Naive thymus-derived CD4-positive, alpha-beta T cell (primary cell): ENCODE measurements at regions not wholly inside any gene's neighbourhood (a gene's known extent, or its start where the extent isn't known, plus 50 kb on each side); places are given as distances from the start of the nearest gene placed in this dataset.

Experiments used
- ATAC-seq: fragments of 150-1000 bp; cut with Tn5 transposase; 2 replicates; pipeline ENCODE4 v1.10.0; 2021; ENCODE audit warnings: mild to moderate bottlenecking, moderate library complexity
- CTCF ChIA-PET: fragments of 350-600 bp; sonication (Branson Sonifier 250); formaldehyde crosslinking; loops from one replicate; lab custom pipeline; 2021; ENCODE audit warnings: antibody characterized with exemption; lab: Charles Lee
- POLR2A ChIA-PET: fragments of 350-600 bp; sonication (Branson Sonifier 250); formaldehyde crosslinking; loops from one replicate; lab custom pipeline; 2021; ENCODE audit warnings: antibody characterized with exemption, inconsistent platforms; lab: Charles Lee
- DNase-seq, 9 donors: peaks; one replicate each; pipeline versions ENCODE4 v3.0.0 to v3.0.0-alpha.2; 2020 to 2022; ENCODE audit warnings: mixed read lengths in 1 of 9
- H3K27ac ChIP-seq: one replicate; pipeline ENCODE4 v1.7.0; 2013; ENCODE audit warnings: mild to moderate bottlenecking, low read depth, low read length, moderate library complexity
- H3K27me3 ChIP-seq, 2 donors: one replicate each; pipeline ENCODE4 v1.7.0; 2013; ENCODE audit warnings: low read length in 2 of 2, mild to moderate bottlenecking in 2 of 2, moderate library complexity in 2 of 2; ENCODE audit not compliant: control insufficient read depth in 2 of 2, insufficient read depth in 2 of 2
- H3K36me3 ChIP-seq, 3 experiments: 1 replicate in 2 of 3; 2 replicates in 1 of 3; pipeline ENCODE4 v1.7.0; 2013; ENCODE audit warnings: low read length in 3 of 3, mild to moderate bottlenecking in 3 of 3, moderate library complexity in 1 of 3; ENCODE audit not compliant: insufficient read depth in 3 of 3, control insufficient read depth in 2 of 3
- H3K4me1 ChIP-seq, 2 donors: one replicate each; pipeline ENCODE4 v1.7.0; 2013; ENCODE audit warnings: low read length in 2 of 2, mild to moderate bottlenecking in 2 of 2, moderate library complexity in 1 of 2; ENCODE audit not compliant: control insufficient read depth in 2 of 2, insufficient read depth in 2 of 2
- H3K4me3 ChIP-seq: 2 replicates; pipeline ENCODE4 v1.7.0; 2013; ENCODE audit warnings: mild to moderate bottlenecking, low read length
- H3K9me3 ChIP-seq, 3 experiments: 1 replicate in 2 of 3; 2 replicates in 1 of 3; pipeline ENCODE4 v1.7.0; 2013; ENCODE audit warnings: low read length in 3 of 3; ENCODE audit not compliant: control insufficient read depth in 2 of 3
- H3K27ac Mint-ChIP-seq, 9 donors: one replicate each; pipeline ENCODE4 v1.8.0; 2020 to 2022; ENCODE audit warnings: mixed read lengths in 9 of 9, mild to moderate bottlenecking in 8 of 9, moderate library complexity in 5 of 9, inconsistent platforms in 2 of 9
- H3K27me3 Mint-ChIP-seq, 5 donors: one replicate each; pipeline ENCODE4 v1.8.0; 2021 to 2022; ENCODE audit warnings: mixed read lengths in 5 of 5, mild to moderate bottlenecking in 1 of 5
- H3K36me3 Mint-ChIP-seq, 5 donors: one replicate each; pipeline ENCODE4 v1.8.0; 2020 to 2022; ENCODE audit warnings: mixed read lengths in 5 of 5, mild to moderate bottlenecking in 3 of 5, inconsistent platforms in 1 of 5
- H3K4me1 Mint-ChIP-seq, 7 donors: one replicate each; pipeline ENCODE4 v1.8.0; 2020 to 2022; ENCODE audit warnings: mixed read lengths in 7 of 7, mild to moderate bottlenecking in 3 of 7, inconsistent platforms in 1 of 7
- H3K4me3 Mint-ChIP-seq, 10 donors: one replicate each; pipeline ENCODE4 v1.8.0; 2020 to 2022; ENCODE audit warnings: mild to moderate bottlenecking in 10 of 10, mixed read lengths in 10 of 10, moderate library complexity in 6 of 10, inconsistent platforms in 2 of 10
- H3K9me3 Mint-ChIP-seq, 11 donors: one replicate each; pipeline ENCODE4 v1.8.0; 2020 to 2022; ENCODE audit warnings: mixed read lengths in 11 of 11, mild to moderate bottlenecking in 4 of 11, inconsistent platforms in 1 of 11, moderate library complexity in 1 of 11
- intact Hi-C, 2 donors: fragments of 100-400 bp; cut with micrococcal nuclease; formaldehyde crosslinking; loops; one replicate each; pipeline ENCODE4 v1.15.1; 2023

- Histone ChIP-seq H3K27ac (no peak overlapping the region), H3K4me3 (no peak overlapping the region), H3K4me1 (no peaks in the 10 kb centered on the region), H3K36me3 (no peaks in the 10 kb centered on the region), H3K9me3 (peaks cover 0 to 9% (median 0%) of the 10 kb centered on the region in 3 experiments), H3K27me3 (no peaks in the 10 kb centered on the region)
- Mint-ChIP-seq H3K4me1 (no peaks in the 10 kb centered on the region), H3K27ac (no peak overlapping the region), H3K36me3 (no peaks in the 10 kb centered on the region), H3K4me3 (no peak overlapping the region), H3K27me3 (no peaks in the 10 kb centered on the region), H3K9me3 (peaks cover 0 to 15% (median 9%) of the 10 kb centered on the region in 11 donors)
- ATAC-seq = no peak
- intact Hi-C loops = no loop called here
- ChIA-PET POLR2A (no interaction called here), CTCF (no interaction called here)
- DNase-seq = no peak
These were observed 253.0 kb upstream of the ANKRD50 start for GRCh38 chr4:124965497-124965891.

GRCh38 chr4:124964852-124965496 lies 252.4 kb upstream of the ANKRD50 start:
- POLR2A ChIA-PET = no interaction called here
- Histone ChIP-seq H3K9me3 (peaks cover 0 to 9% (median 0%) of the 10 kb centered on the region in 3 experiments), H3K4me3 (no peak overlapping the region), H3K27me3 (no peaks in the 10 kb centered on the region), H3K36me3 (no peaks in the 10 kb centered on the region), H3K27ac (no peak overlapping the region), H3K4me1 (no peaks in the 10 kb centered on the region)
- ATAC-seq = no peak
- intact Hi-C loops = no loop called here
- no peaks in the 10 kb centered on the region for H3K27me3 Mint-ChIP-seq
- no peaks in the 10 kb centered on the region for H3K4me1 Mint-ChIP-seq
- no peak for DNase-seq
- CTCF ChIA-PET = no interaction called here
- peaks cover 0 to 20% (median 11%) of the 10 kb centered on the region in 11 donors for H3K9me3 Mint-ChIP-seq
- no peak overlapping the region for H3K4me3 Mint-ChIP-seq
- H3K36me3 Mint-ChIP-seq = peaks cover 0 to 4% (median 0%) of the 10 kb centered on the region in 5 donors
- no peak overlapping the region for H3K27ac Mint-ChIP-seq

GRCh38 chr4:124964251-124964650 lies 251.7 kb upstream of the ANKRD50 start:
- peaks cover 0 to 9% (median 0%) of the 10 kb centered on the region in 3 experiments for H3K9me3 ChIP-seq
- no peak overlapping the region for H3K27ac ChIP-seq
- no peaks in the 10 kb centered on the region for H3K27me3 ChIP-seq
- H3K4me1 Mint-ChIP-seq = no peaks in the 10 kb centered on the region
- H3K36me3 ChIP-seq = no peaks in the 10 kb centered on the region
- ATAC-seq = no peak
- intact Hi-C loops = no loop called here
- CTCF ChIA-PET = no interaction called here
- no peak overlapping the region for H3K4me3 Mint-ChIP-seq
- POLR2A ChIA-PET = no interaction called here
- H3K36me3 Mint-ChIP-seq = peaks cover 0 to 6% (median 0%) of the 10 kb centered on the region in 5 donors
- no peak overlapping the region for H3K4me3 ChIP-seq
- no peaks in the 10 kb centered on the region for H3K27me3 Mint-ChIP-seq
- DNase-seq = no peak
- no peaks in the 10 kb centered on the region for H3K4me1 ChIP-seq
- H3K9me3 Mint-ChIP-seq = peaks cover 0 to 23% (median 11%) of the 10 kb centered on the region in 11 donors
- no peak overlapping the region for H3K27ac Mint-ChIP-seq

- Histone ChIP-seq H3K4me1 (no peaks in the 10 kb centered on the region), H3K27ac (no peak overlapping the region), H3K4me3 (no peak overlapping the region), H3K9me3 (peaks cover 0 to 9% (median 0%) of the 10 kb centered on the region in 3 experiments), H3K36me3 (no peaks in the 10 kb centered on the region), H3K27me3 (no peaks in the 10 kb centered on the region)
- CTCF ChIA-PET = no interaction called here
- H3K4me3 Mint-ChIP-seq = no peak overlapping the region
- POLR2A ChIA-PET = no interaction called here
- ATAC-seq = no peak
- peaks cover 0 to 6% (median 0%) of the 10 kb centered on the region in 5 donors for H3K36me3 Mint-ChIP-seq
- no peak overlapping the region for H3K27ac Mint-ChIP-seq
- DNase-seq = no peak
- H3K9me3 Mint-ChIP-seq = peaks cover 0 to 23% (median 11%) of the 10 kb centered on the region in 11 donors
- H3K27me3 Mint-ChIP-seq = no peaks in the 10 kb centered on the region
- H3K4me1 Mint-ChIP-seq = no peaks in the 10 kb centered on the region
- intact Hi-C loops = no loop called here
These were observed 248.7 kb upstream of the ANKRD50 start for GRCh38 chr4:124961138-124961750.

GRCh38 chr4:124958847-124959246 lies 246.3 kb upstream of the ANKRD50 start:
- CTCF ChIA-PET = no interaction called here
- Mint-ChIP-seq H3K9me3 (peaks cover 0 to 23% (median 11%) of the 10 kb centered on the region in 11 donors), H3K27me3 (no peaks in the 10 kb centered on the region), H3K27ac (no peak overlapping the region), H3K36me3 (peaks cover 0 to 6% (median 0%) of the 10 kb centered on the region in 5 donors), H3K4me1 (no peaks in the 10 kb centered on the region), H3K4me3 (no peak overlapping the region)
- no peak overlapping the region for H3K4me3 ChIP-seq
- ATAC-seq = no peak
- no peak for DNase-seq
- no peaks in the 10 kb centered on the region for H3K27me3 ChIP-seq
- no peaks in the 10 kb centered on the region for H3K36me3 ChIP-seq
- no peaks in the 10 kb centered on the region for H3K4me1 ChIP-seq
- intact Hi-C loops = no loop called here
- H3K27ac ChIP-seq = no peak overlapping the region
- H3K9me3 ChIP-seq = peaks cover 0 to 9% (median 0%) of the 10 kb centered on the region in 3 experiments
- POLR2A ChIA-PET = no interaction called here

- Mint-ChIP-seq H3K36me3 (peaks cover 0 to 6% (median 0%) of the 10 kb centered on the region in 5 donors), H3K27me3 (no peaks in the 10 kb centered on the region), H3K9me3 (peaks cover 0 to 12% (median 7%) of the 10 kb centered on the region in 11 donors), H3K4me1 (no peaks in the 10 kb centered on the region), H3K4me3 (no peak overlapping the region), H3K27ac (no peak overlapping the region)
- POLR2A ChIA-PET = no interaction called here
- ATAC-seq (no peak), DNase-seq (no peak)
- Histone ChIP-seq H3K27me3 (no peaks in the 10 kb centered on the region), H3K4me3 (no peak overlapping the region), H3K27ac (no peak overlapping the region), H3K36me3 (no peaks in the 10 kb centered on the region), H3K4me1 (no peaks in the 10 kb centered on the region), H3K9me3 (no peaks in the 10 kb centered on the region)
- CTCF ChIA-PET = no interaction called here
- intact Hi-C loops = no loop called here
These were observed 242.9 kb upstream of the ANKRD50 start for GRCh38 chr4:124955476-124955875.

- no peak for DNase-seq
These were observed 241.5 kb upstream of the ANKRD50 start for GRCh38 chr4:124954046-124954445.

More at GRCh38 chr4:124954046-124954445, 241.5 kb upstream of the ANKRD50 start:
- Mint-ChIP-seq H3K36me3 (no peaks in the 10 kb centered on the region), H3K9me3 (peaks cover 0 to 6% (median 1%) of the 10 kb centered on the region in 11 donors), H3K27ac (no peak overlapping the region), H3K4me1 (no peaks in the 10 kb centered on the region), H3K27me3 (no peaks in the 10 kb centered on the region), H3K4me3 (no peak overlapping the region)
- Histone ChIP-seq H3K27me3 (no peaks in the 10 kb centered on the region), H3K9me3 (no peaks in the 10 kb centered on the region), H3K4me3 (no peak overlapping the region), H3K4me1 (no peaks in the 10 kb centered on the region), H3K27ac (no peak overlapping the region), H3K36me3 (no peaks in the 10 kb centered on the region)
- POLR2A ChIA-PET = no interaction called here
- intact Hi-C loops = no loop called here
- CTCF ChIA-PET = interaction anchor here (0.6 kb wide), 1 partner anchor 57 kb away, joined by 3 read pairs; no protein-coding TSS in a partner anchor
- no peak for ATAC-seq
